ENCODE measurements at regions not wholly inside any gene's neighbourhood (a gene's known extent, or its start where the extent isn't known, plus 50 kb on each side); places are given as distances from the start of the nearest gene placed in this dataset.

DNA sequence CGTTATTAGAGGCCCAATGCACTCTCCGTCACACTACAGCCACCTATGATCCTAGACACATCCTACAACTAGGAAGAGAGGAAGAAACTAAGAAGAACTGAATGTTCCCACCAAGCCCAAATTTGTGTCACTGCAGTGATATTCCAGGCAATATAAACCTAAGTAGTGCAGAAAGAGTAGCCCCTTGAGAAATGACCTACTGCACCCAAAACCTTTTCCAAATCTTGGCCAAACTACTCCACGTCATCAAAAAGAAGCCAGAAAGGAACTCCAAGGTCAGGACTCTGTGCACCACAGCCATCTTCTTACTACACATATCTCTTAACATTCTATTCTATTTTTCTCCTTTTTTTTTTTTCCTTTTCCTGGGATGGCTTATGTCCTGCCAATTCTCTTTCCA, 60.2 kb downstream of the ADAMTS1 start:
- ChIA-PET CTCF (no interaction called here), SMC1A (ENCODE audit: uncharacterized antibody, unreplicated experiment) (no interaction called here), POLR2A (no interaction called here), RAD21 (ENCODE audit: unreplicated experiment) (no interaction called here)
- DNase-seq (ENCODE audit: low read depth, low spot score): no peak
- no peak overlapping the region for H3K4me3 ChIP-seq
- TF ChIP-seq, protein P1, sequence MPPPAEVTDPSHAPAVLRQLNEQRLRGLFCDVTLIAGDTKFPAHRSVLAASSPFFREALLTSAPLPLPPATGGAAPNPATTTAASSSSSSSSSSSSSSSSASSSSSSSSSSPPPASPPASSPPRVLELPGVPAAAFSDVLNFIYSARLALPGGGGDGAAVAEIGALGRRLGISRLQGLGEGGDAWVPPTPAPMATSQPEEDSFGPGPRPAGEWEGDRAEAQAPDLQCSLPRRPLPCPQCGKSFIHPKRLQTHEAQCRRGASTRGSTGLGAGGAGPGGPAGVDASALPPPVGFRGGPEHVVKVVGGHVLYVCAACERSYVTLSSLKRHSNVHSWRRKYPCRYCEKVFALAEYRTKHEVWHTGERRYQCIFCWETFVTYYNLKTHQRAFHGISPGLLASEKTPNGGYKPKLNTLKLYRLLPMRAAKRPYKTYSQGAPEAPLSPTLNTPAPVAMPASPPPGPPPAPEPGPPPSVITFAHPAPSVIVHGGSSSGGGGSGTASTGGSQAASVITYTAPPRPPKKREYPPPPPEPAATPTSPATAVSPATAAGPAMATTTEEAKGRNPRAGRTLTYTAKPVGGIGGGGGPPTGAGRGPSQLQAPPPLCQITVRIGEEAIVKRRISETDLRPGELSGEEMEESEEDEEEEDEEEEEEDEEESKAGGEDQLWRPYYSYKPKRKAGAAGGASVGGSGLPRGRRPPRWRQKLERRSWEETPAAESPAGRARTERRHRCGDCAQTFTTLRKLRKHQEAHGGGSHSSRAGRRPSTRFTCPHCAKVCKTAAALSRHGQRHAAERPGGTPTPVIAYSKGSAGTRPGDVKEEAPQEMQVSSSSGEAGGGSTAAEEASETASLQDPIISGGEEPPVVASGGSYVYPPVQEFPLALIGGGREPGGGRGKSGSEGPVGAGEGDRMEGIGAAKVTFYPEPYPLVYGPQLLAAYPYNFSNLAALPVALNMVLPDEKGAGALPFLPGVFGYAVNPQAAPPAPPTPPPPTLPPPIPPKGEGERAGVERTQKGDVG (CRISPR knock-in tag; IDR thresholded peaks at IDR 0.05): no peak
- no peak for TF ChIP-seq TARDBP (IDR thresholded peaks at IDR 0.05; ENCODE audit: borderline replicate concordance)
- TF ChIP-seq, protein P2, sequence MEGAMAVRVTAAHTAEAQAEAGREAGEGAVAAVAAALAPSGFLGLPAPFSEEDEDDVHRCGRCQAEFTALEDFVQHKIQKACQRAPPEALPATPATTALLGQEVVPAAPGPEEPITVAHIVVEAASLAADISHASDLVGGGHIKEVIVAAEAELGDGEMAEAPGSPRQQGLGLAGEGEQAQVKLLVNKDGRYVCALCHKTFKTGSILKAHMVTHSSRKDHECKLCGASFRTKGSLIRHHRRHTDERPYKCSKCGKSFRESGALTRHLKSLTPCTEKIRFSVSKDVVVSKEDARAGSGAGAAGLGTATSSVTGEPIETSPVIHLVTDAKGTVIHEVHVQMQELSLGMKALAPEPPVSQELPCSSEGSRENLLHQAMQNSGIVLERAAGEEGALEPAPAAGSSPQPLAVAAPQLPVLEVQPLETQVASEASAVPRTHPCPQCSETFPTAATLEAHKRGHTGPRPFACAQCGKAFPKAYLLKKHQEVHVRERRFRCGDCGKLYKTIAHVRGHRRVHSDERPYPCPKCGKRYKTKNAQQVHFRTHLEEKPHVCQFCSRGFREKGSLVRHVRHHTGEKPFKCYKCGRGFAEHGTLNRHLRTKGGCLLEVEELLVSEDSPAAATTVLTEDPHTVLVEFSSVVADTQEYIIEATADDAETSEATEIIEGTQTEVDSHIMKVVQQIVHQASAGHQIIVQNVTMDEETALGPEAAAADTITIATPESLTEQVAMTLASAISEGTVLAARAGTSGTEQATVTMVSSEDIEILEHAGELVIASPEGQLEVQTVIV (IDR thresholded peaks at IDR 0.05; ENCODE audit: borderline replicate concordance, partially characterized antibody): no peak
- TF ChIP-seq BMI1 (IDR thresholded peaks at IDR 0.05; ENCODE audit: borderline replicate concordance): no peak
- TF ChIP-seq CBX5 (IDR thresholded peaks at IDR 0.05; ENCODE audit: low read depth): no peak
- H3K27ac ChIP-seq (ENCODE audit: control insufficient read depth, insufficient read depth): no peak overlapping the region
- H3K9ac ChIP-seq (ENCODE audit: control insufficient read depth, insufficient read depth, low read length): no peak overlapping the region
- in situ Hi-C loops (cut with MboI): no loop called here
- no peaks in the 10 kb centered on the region for H3K4me1 ChIP-seq (ENCODE audit: control insufficient read depth, insufficient read depth, low read length)
- H3K27me3 ChIP-seq (replicated peaks in 1 of 2; ENCODE audit: control insufficient read depth in 2 of 2, insufficient read depth in 2 of 2, low read length in 1 of 2): no peaks in the 10 kb centered on the region; a peak in 1 of 4 replicates
- no TSS peak for BruUV-seq (replicated peaks)
- H2AFZ ChIP-seq (ENCODE audit: control insufficient read depth, low read depth, low read length): no peak overlapping the region
- WGBS (ENCODE audit: insufficient coverage, insufficient replicate concordance, low lambda C conversion rate, missing lambda C conversion rate): 0% methylated on average over 3 of the region's 3 CpGs
- H3K79me2 ChIP-seq (ENCODE audit: control insufficient read depth, insufficient read depth, low read length): no peaks in the 10 kb centered on the region
- ATAC-seq: no peak
- no peaks in the 10 kb centered on the region for H4K20me1 ChIP-seq (ENCODE audit: control insufficient read depth, insufficient read depth)
- intact Hi-C loops (cut with micrococcal nuclease; ENCODE audit: unreplicated experiment): no loop called here
- H3K4me2 ChIP-seq (ENCODE audit: control insufficient read depth, insufficient read depth): no peak overlapping the region
- H3K36me3 ChIP-seq (ENCODE audit: control insufficient read depth in 2 of 2, insufficient read depth in 2 of 2, low read length in 1 of 2): no peaks in the 10 kb centered on the region
- no peak for FAIRE-seq
- no peaks in the 10 kb centered on the region; the same call in 2 of the 3 replicates for H3K9me3 ChIP-seq (replicated peaks; ENCODE audit: control insufficient read depth, insufficient read depth, low read length)

Data from GM12878 (cell line).